H1 (cell line): ENCODE measurements at regions not wholly inside any gene's neighbourhood (a gene's known extent, or its start where the extent isn't known, plus 50 kb on each side); places are given as distances from the start of the nearest gene placed in this dataset.

Experiments
- CTCF ChIA-PET: fragments of 300-600 bp; sonication (Branson Sonifier 250); formaldehyde crosslinking; loops from one replicate; lab custom pipeline; 2021; ENCODE audit not compliant: partially characterized antibody; lab: Charles Lee
- POLR2A ChIA-PET: fragments of 300-600 bp; sonication (Branson Sonifier 250); formaldehyde crosslinking; loops from one replicate; lab custom pipeline; 2021; ENCODE audit warnings: inconsistent platforms; ENCODE audit not compliant: partially characterized antibody; lab: Charles Lee
- DNase-seq, 2 experiments: peaks; one replicate each; pipeline versions ENCODE4 v3.0.0 to v3.0.0-alpha.2; 2010 to 2022; ENCODE audit warnings: low spot score in 2 of 2, low read depth in 1 of 2, mixed read lengths in 1 of 2
- FAIRE-seq: peaks from 2 replicates; lab custom pipeline; 2011; peaks lifted over from hg19 to GRCh38; lab: Jason Lieb, UNC
- H2AFZ ChIP-seq: 2 replicates; pipeline ENCODE4 v1.8.1; 2012; ENCODE audit warnings: low read length, inconsistent platforms
- H2AK5ac ChIP-seq: 2 replicates; pipeline ENCODE4 v1.6.1; 2013; ENCODE audit warnings: low read depth, low read length
- H2BK120ac ChIP-seq: replicated peaks from 2 replicates; pipeline ENCODE3; 2013; ENCODE audit warnings: low read depth, low read length, inconsistent platforms
- H2BK12ac ChIP-seq: 2 replicates; pipeline ENCODE4 v1.6.1; 2013; ENCODE audit warnings: low read depth, low read length
- H2BK15ac ChIP-seq: 2 replicates; pipeline ENCODE4 v1.6.1; 2013; ENCODE audit warnings: low read length
- H2BK20ac ChIP-seq: 2 replicates; pipeline ENCODE4 v1.6.1; 2013; ENCODE audit warnings: low read length
- H2BK5ac ChIP-seq: 2 replicates; pipeline ENCODE4 v1.6.1; 2013; ENCODE audit warnings: low read depth, low read length
- H3K14ac ChIP-seq: 2 replicates; pipeline ENCODE4 v1.6.1; 2013; ENCODE audit warnings: inconsistent platforms; ENCODE audit not compliant: insufficient read length
- H3K18ac ChIP-seq: 2 replicates; pipeline ENCODE4 v1.6.1; 2013; ENCODE audit warnings: low read length; ENCODE audit errors: extremely low read depth
- H3K23ac ChIP-seq: 2 replicates; pipeline ENCODE4 v1.6.1; 2013; ENCODE audit warnings: inconsistent platforms; ENCODE audit not compliant: insufficient read length
- H3K23me2 ChIP-seq: 2 replicates; pipeline ENCODE4 v1.6.1; 2013; ENCODE audit warnings: low read depth, low read length
- H3K27ac ChIP-seq: 2 replicates; pipeline ENCODE4 v1.6.1; 2011; ENCODE audit warnings: low read depth, low read length, inconsistent platforms
- H3K27me3 ChIP-seq, 4 experiments: replicated peaks in 1 of 4; 1 replicate in 1 of 4; 2 replicates in 3 of 4; pipeline versions ENCODE4 v1.6.1 to v1.8.1; 2011 to 2013; ENCODE audit warnings: low read length in 3 of 4, mild to moderate bottlenecking in 3 of 4, inconsistent platforms in 2 of 4, mixed read lengths in 2 of 4, moderate library complexity in 1 of 4; ENCODE audit not compliant: control insufficient read depth in 3 of 4, insufficient read depth in 3 of 4; ENCODE audit errors: extremely low read depth in 1 of 4
- H3K36me3 ChIP-seq, 4 experiments: 2 replicates each; pipeline versions ENCODE4 v1.6.1 to v1.8.1; 2011 to 2013; ENCODE audit warnings: mild to moderate bottlenecking in 4 of 4, low read length in 3 of 4, moderate library complexity in 2 of 4, control low read depth in 1 of 4, inconsistent platforms in 1 of 4; ENCODE audit not compliant: insufficient read depth in 4 of 4, control insufficient read depth in 2 of 4
- H3K4ac ChIP-seq: replicated peaks from 2 replicates; pipeline ENCODE3; 2013; ENCODE audit warnings: low read length, low read depth, mixed read lengths, inconsistent platforms; ENCODE audit not compliant: insufficient read length
- H3K4me1 ChIP-seq, 4 experiments: replicated peaks in 1 of 4; 1 replicate in 1 of 4; 2 replicates in 3 of 4; pipeline versions ENCODE4 v1.6.1 to v1.8.1; 2011 to 2013; ENCODE audit warnings: low read length in 3 of 4, inconsistent platforms in 2 of 4, mixed read lengths in 1 of 4; ENCODE audit not compliant: insufficient read depth in 4 of 4, control insufficient read depth in 3 of 4
- H3K4me2 ChIP-seq, 2 experiments: 2 replicates each; pipeline versions ENCODE4 v1.6.1 to v1.8.1; 2011 to 2013; ENCODE audit warnings: low read depth in 2 of 2, low read length in 2 of 2, control low read depth in 1 of 2, inconsistent platforms in 1 of 2, mild to moderate bottlenecking in 1 of 2; ENCODE audit not compliant: insufficient read depth in 1 of 2
- H3K4me3 ChIP-seq, 4 experiments: fragments of 200-600, 300-600 bp in 1 of 4; sonication (generic), shearing (Covaris generic), sonication (Bioruptor Twin) in 1 of 4; 2 replicates each; pipeline versions ENCODE4 v1.5.1 to v1.8.1; 2011 to 2016; ENCODE audit warnings: low read length in 4 of 4, low read depth in 3 of 4, control low read depth in 2 of 4, inconsistent platforms in 2 of 4, mild to moderate bottlenecking in 2 of 4, mixed read lengths in 1 of 4, moderate library complexity in 1 of 4; ENCODE audit not compliant: insufficient read depth in 2 of 4; ENCODE audit errors: extremely low read depth in 1 of 4
- H3K56ac ChIP-seq: replicated peaks from 2 replicates; pipeline ENCODE3; 2013; ENCODE audit warnings: low read depth, mild to moderate bottlenecking, mixed read lengths, low read length, inconsistent platforms; ENCODE audit not compliant: insufficient read length
- H3K79me1 ChIP-seq: 2 replicates; pipeline ENCODE4 v1.6.1; 2013; ENCODE audit warnings: low read depth, low read length, control low read depth
- H3K79me2 ChIP-seq, 2 experiments: 2 replicates each; pipeline versions ENCODE4 v1.6.1 to v1.8.1; 2012 to 2013; ENCODE audit warnings: low read length in 2 of 2, mild to moderate bottlenecking in 2 of 2, inconsistent platforms in 1 of 2; ENCODE audit not compliant: insufficient read depth in 2 of 2, control insufficient read depth in 1 of 2
- H3K9ac ChIP-seq, 4 experiments: replicated peaks in 1 of 4; 1 replicate in 1 of 4; 2 replicates in 3 of 4; pipeline versions ENCODE4 v1.6.1 to v1.8.1; 2011 to 2013; ENCODE audit warnings: low read depth in 3 of 4, low read length in 3 of 4, control low read depth in 2 of 4, mild to moderate bottlenecking in 2 of 4, moderate library complexity in 2 of 4, inconsistent platforms in 1 of 4; ENCODE audit errors: extremely low read depth in 1 of 4
- H3K9me3 ChIP-seq, 2 experiments: 2 replicates each; pipeline versions ENCODE4 v1.6.1 to v1.8.1; 2012 to 2013; ENCODE audit warnings: mild to moderate bottlenecking in 2 of 2, moderate library complexity in 2 of 2, control low read depth in 1 of 2, inconsistent platforms in 1 of 2, low read depth in 1 of 2, low read length in 1 of 2, mixed read lengths in 1 of 2; ENCODE audit not compliant: insufficient read depth in 2 of 2
- H4K20me1 ChIP-seq, 2 experiments: replicated peaks in 1 of 2; 2 replicates each; pipeline versions ENCODE3 to v1.8.1; 2011 to 2013; ENCODE audit warnings: inconsistent platforms in 2 of 2, low read length in 2 of 2, mild to moderate bottlenecking in 1 of 2; ENCODE audit not compliant: insufficient read depth in 2 of 2, control insufficient read depth in 1 of 2
- H4K5ac ChIP-seq: 2 replicates; pipeline ENCODE4 v1.6.1; 2013; ENCODE audit warnings: low read length, low read depth, mixed read lengths, inconsistent platforms; ENCODE audit not compliant: insufficient read length
- H4K8ac ChIP-seq: 2 replicates; pipeline ENCODE4 v1.8.0; 2013; ENCODE audit warnings: mild to moderate bottlenecking, moderate library complexity, low read length, inconsistent platforms; ENCODE audit not compliant: insufficient read depth; ENCODE audit errors: extremely low read depth
- H4K91ac ChIP-seq: replicated peaks from 2 replicates; pipeline ENCODE3; 2013; ENCODE audit warnings: low read length, mixed read lengths, inconsistent platforms; ENCODE audit not compliant: insufficient read length
- BACH1 ChIP-seq: IDR thresholded peaks from 2 replicates; pipeline ENCODE4 v1.6.1; 2012; ENCODE audit warnings: low read length, improper control_type of control experiment
- CBX5 ChIP-seq: fragments of 300-800, 300-1000 bp; sonication (generic); IDR thresholded peaks from 2 replicates; pipeline ENCODE4 v1.7.1; 2016; ENCODE audit warnings: antibody characterized with exemption, low read length, low read depth
- CBX8 ChIP-seq: fragments of 300-800, 300-1000 bp; sonication (generic); IDR thresholded peaks from 2 replicates; pipeline ENCODE4 v1.7.1; 2016; ENCODE audit warnings: low read depth, low read length, borderline replicate concordance
- CHD2 ChIP-seq: IDR thresholded peaks from 2 replicates; pipeline ENCODE4 v1.6.1; 2012; ENCODE audit warnings: low read length, improper control_type of control experiment
- HDAC2 ChIP-seq, 2 experiments: fragments of 300-600 bp in 1 of 2; sonication (generic) in 1 of 2; IDR thresholded peaks; 2 replicates each; pipeline ENCODE4 v1.6.1; 2011 to 2012; ENCODE audit warnings: low read depth in 2 of 2, low read length in 2 of 2, mild to moderate bottlenecking in 2 of 2, moderate library complexity in 2 of 2, borderline replicate concordance in 1 of 2, inconsistent platforms in 1 of 2
- JUND ChIP-seq: IDR thresholded peaks from 2 replicates; pipeline ENCODE4 v1.6.1; 2011; ENCODE audit warnings: mild to moderate bottlenecking, improper control_type of control experiment, low read length
- MAFK ChIP-seq: IDR thresholded peaks from 2 replicates; pipeline ENCODE4 v1.6.1; 2012; ENCODE audit warnings: low read depth, mild to moderate bottlenecking, improper control_type of control experiment, low read length
- POLR2AphosphoS5 ChIP-seq: IDR thresholded peaks from 2 replicates; pipeline ENCODE4 v1.6.1; 2011; ENCODE audit warnings: low read depth, low read length
- RNF2 ChIP-seq: fragments of 200-900, 300-1000 bp; sonication (generic); IDR thresholded peaks from 2 replicates; pipeline ENCODE4 v1.7.1; 2016; ENCODE audit warnings: borderline replicate concordance, low read depth, mild to moderate bottlenecking, antibody characterized with exemption, low read length; ENCODE audit not compliant: poor library complexity, severe bottlenecking; ENCODE audit errors: missing control alignments
- SRF ChIP-seq: IDR thresholded peaks from 2 replicates; pipeline ENCODE4 v1.6.1; 2011; ENCODE audit warnings: mild to moderate bottlenecking, low read depth, low read length, moderate library complexity
- SUZ12 ChIP-seq: fragments of 200-600 bp; sonication (generic); IDR thresholded peaks from 2 replicates; pipeline ENCODE4 v1.6.1; 2012; ENCODE audit warnings: mild to moderate bottlenecking, inconsistent platforms, low read length, moderate library complexity, mixed read lengths
- TAF7 ChIP-seq: optimal IDR thresholded peaks from 2 replicates; pipeline ENCODE3; 2011; ENCODE audit warnings: low read depth, mild to moderate bottlenecking, inconsistent platforms, low read length, moderate library complexity, borderline replicate concordance
- YY1 ChIP-seq: IDR thresholded peaks from 2 replicates; pipeline ENCODE4 v1.6.1; 2011; ENCODE audit warnings: low read depth, mild to moderate bottlenecking, low read length
- WGBS, 2 experiments: shearing (Covaris generic) in 1 of 2; methylation state at CpG; one replicate each; pipeline versions ENCODE4 v1.1.6 to v1.1.7; 2013 to 2015; ENCODE audit warnings: low lambda C conversion rate in 2 of 2, mixed read lengths in 2 of 2, inconsistent platforms in 1 of 2, low coverage in 1 of 2, missing lambda C conversion rate in 1 of 2; ENCODE audit not compliant: insufficient replicate concordance in 2 of 2, insufficient coverage in 1 of 2, insufficient read length in 1 of 2; ENCODE audit errors: extremely low coverage in 1 of 2, missing lambda C conversion rate in 1 of 2; 5-methylcytosine and 5-hydroxymethylcytosine counted together
- TF ChIP-seq, protein P1 (sequence below): IDR thresholded peaks from 2 replicates; pipeline ENCODE4 v1.6.1; 2011; ENCODE audit warnings: low read depth, mild to moderate bottlenecking, low read length; ENCODE audit not compliant: insufficient read depth

DNA sequence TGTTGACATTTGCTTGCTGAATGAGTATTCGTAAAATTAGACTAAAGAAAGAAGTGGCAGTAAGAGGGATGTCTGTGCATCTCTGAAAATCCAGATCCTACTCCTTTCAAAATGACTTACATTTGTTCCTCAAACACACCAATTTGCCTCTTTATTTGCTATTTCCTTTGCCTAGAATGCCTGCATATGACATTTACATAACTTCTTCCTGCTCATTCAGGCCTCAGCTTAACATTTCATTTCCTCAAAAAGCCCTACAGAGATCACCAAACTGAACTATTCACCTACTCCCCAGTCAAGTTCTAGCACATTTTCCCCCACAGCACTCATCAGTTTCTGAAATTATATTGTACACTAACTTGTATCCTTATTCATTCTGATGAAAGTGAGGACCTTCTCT is 907.2 kb downstream of the LRFN5 start:
- Histone ChIP-seq H3K27me3 (no peaks in the 10 kb centered on the region), H3K36me3 (no peaks in the 10 kb centered on the region; a peak in 1 of 8 replicates), H3K4me1 (peaks cover 0 to 6% (median 3%) of the 10 kb centered on the region in 4 experiments; a peak in 5 of 7 replicates), H2BK120ac (no peak overlapping the region), H2AK5ac (no peak overlapping the region), H3K56ac (no peak overlapping the region), H4K91ac (no peak overlapping the region), H3K79me1 (no peaks in the 10 kb centered on the region), H4K5ac (peak overlapping the region; percentile 76), H3K27ac (no peak overlapping the region), H3K9me3 (no peaks in the 10 kb centered on the region; a peak in 1 of 4 replicates), H4K20me1 (no peaks in the 10 kb centered on the region), H2BK5ac (peak overlapping the region; percentile 10; the same call in 1 of the 2 replicates), H2BK15ac (no peak overlapping the region), H3K14ac (no peak overlapping the region), H3K4me2 (0 out of 4 replicates have a peak overlapping the region, but pooled peaks of 1 of the 2 experiments have one; percentile 22), H3K79me2 (no peaks in the 10 kb centered on the region), H3K4ac (no peak overlapping the region), H4K8ac (no peak overlapping the region), H2AFZ (0 out of 2 replicates have a peak overlapping the region, but pooled peaks have one; percentile 10), H3K23me2 (no peaks in the 10 kb centered on the region; the same call in 1 of the 2 replicates), H3K23ac (no peak overlapping the region), H2BK20ac (no peak overlapping the region), H3K9ac (no peak overlapping the region), H3K18ac (no peak overlapping the region), H3K4me3 (no peak overlapping the region), H2BK12ac (no peak overlapping the region)
- no peak for FAIRE-seq
- no peak for DNase-seq
- ChIA-PET POLR2A (no interaction called here), CTCF (no interaction called here)
- 87% methylated on average over 1 of the region's 1 CpG; no CpG with 5 or more reads in 1 of the 2 experiments for WGBS, 2 experiments
- TF ChIP-seq JUND, result no peak
- TF ChIP-seq TAF7, result no peak
- TF ChIP-seq CBX8, result no peak
- TF ChIP-seq MAFK, result no peak
- no peak for TF ChIP-seq RNF2
- TF ChIP-seq YY1, result no peak
- TF ChIP-seq BACH1, result no peak
- TF ChIP-seq POLR2AphosphoS5, result no peak
- no peak for TF ChIP-seq CHD2
- no peak for TF ChIP-seq CBX5
- no peak for TF ChIP-seq SRF
- TF ChIP-seq, protein P1, sequence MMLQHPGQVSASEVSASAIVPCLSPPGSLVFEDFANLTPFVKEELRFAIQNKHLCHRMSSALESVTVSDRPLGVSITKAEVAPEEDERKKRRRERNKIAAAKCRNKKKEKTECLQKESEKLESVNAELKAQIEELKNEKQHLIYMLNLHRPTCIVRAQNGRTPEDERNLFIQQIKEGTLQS, result no peak
- no peak for TF ChIP-seq HDAC2 (IDR thresholded peaks at IDR 0.05; ENCODE audit: borderline replicate concordance in 1 of 2, low read depth in 2 of 2, low read length in 2 of 2)
- TF ChIP-seq SUZ12, result no peak
